Esophagus squamous epithelium (tissue), 4 donors: ENCODE measurements at regions not wholly inside any gene's neighbourhood (a gene's known extent, or its start where the extent isn't known, plus 50 kb on each side); places are given as distances from the start of the nearest gene placed in this dataset.
"Not testable (repeated sequence)": the region's sequence is repeated elsewhere in the genome, so short reads cannot be mapped to it uniquely, and the experiment has no call there.

Source experiments
- POLR2A ChIP-seq, 4 donors: fragments of 450-650 bp; IDR thresholded peaks; one replicate each; pipeline ENCODE4 v1.6.1; 2017; ENCODE audit warnings: antibody characterized with exemption in 4 of 4, mild to moderate bottlenecking in 4 of 4, moderate library complexity in 3 of 4
- TF ChIP-seq, protein P1 (sequence below), 6 experiments: fragments of 450-650 bp in 4 of 6; fragments of 200-600 bp in 2 of 6; sonication (generic) in 2 of 6; IDR thresholded peaks; one replicate each; pipeline ENCODE4 v1.5.1; 2016 to 2019; ENCODE audit warnings: antibody characterized with exemption in 6 of 6, mild to moderate bottlenecking in 4 of 6, moderate library complexity in 4 of 6

DNA sequence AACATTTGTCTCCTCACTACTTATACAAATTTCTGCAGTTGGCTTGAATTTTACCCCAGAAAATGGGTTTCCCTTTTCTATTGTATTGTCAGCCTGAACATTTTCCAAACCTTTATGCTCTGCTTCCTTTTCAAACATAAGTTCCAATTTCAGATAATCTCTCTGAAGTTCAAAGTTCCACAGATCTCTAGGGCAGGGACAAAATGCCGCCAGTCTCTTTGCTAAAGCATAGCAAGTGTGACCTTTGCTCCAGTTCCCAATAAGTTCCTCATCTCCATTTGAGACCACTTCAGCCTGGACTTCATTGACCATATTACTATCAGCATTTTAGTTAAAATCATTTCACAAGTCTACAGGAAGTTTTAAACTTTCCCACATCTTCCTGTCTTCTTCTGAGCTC lies 571.1 kb upstream of the NRSN1 start:
- TF ChIP-seq, protein P1, sequence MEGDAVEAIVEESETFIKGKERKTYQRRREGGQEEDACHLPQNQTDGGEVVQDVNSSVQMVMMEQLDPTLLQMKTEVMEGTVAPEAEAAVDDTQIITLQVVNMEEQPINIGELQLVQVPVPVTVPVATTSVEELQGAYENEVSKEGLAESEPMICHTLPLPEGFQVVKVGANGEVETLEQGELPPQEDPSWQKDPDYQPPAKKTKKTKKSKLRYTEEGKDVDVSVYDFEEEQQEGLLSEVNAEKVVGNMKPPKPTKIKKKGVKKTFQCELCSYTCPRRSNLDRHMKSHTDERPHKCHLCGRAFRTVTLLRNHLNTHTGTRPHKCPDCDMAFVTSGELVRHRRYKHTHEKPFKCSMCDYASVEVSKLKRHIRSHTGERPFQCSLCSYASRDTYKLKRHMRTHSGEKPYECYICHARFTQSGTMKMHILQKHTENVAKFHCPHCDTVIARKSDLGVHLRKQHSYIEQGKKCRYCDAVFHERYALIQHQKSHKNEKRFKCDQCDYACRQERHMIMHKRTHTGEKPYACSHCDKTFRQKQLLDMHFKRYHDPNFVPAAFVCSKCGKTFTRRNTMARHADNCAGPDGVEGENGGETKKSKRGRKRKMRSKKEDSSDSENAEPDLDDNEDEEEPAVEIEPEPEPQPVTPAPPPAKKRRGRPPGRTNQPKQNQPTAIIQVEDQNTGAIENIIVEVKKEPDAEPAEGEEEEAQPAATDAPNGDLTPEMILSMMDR (IDR thresholded peaks at IDR 0.05): not testable (repeated sequence)
- TF ChIP-seq POLR2A (IDR thresholded peaks at IDR 0.05): not testable (repeated sequence)
